ENCODE measurements at regions not wholly inside any gene's neighbourhood (a gene's known extent, or its start where the extent isn't known, plus 50 kb on each side); places are given as distances from the start of the nearest gene placed in this dataset.

- TF ChIP-seq POLR2AphosphoS5 (IDR thresholded peaks at IDR 0.05; ENCODE audit: low read depth, low read length) (no peak), POLR2A (IDR thresholded peaks at IDR 0.05; ENCODE audit: low read depth, low read length) (no peak), TAF1 (IDR thresholded peaks at IDR 0.05; ENCODE audit: low read depth, low read length) (no peak), POU2F2 (IDR thresholded peaks at IDR 0.05; ENCODE audit: low read depth, low read length) (no peak)
Observed at GRCh38 chr10:128846927-128847326, 620.1 kb upstream of the MGMT start.

Measured in GM12891 (cell line).